Astrocyte (in vitro differentiated cells and primary cell): ENCODE measurements at regions not wholly inside any gene's neighbourhood (a gene's known extent, or its start where the extent isn't known, plus 50 kb on each side); places are given as distances from the start of the nearest gene placed in this dataset.

Source experiments
- CTCF ChIP-seq: IDR thresholded peaks from 2 replicates; pipeline ENCODE4 v1.5.1; 2011; ENCODE audit warnings: low read depth, mild to moderate bottlenecking, inconsistent platforms, low read length, moderate library complexity; ENCODE audit not compliant: insufficient read depth
- EZH2 ChIP-seq: IDR thresholded peaks from 2 replicates; pipeline ENCODE4 v1.6.1; 2012; ENCODE audit warnings: mild to moderate bottlenecking, low read length, inconsistent platforms; ENCODE audit not compliant: insufficient read depth

GRCh38 chr17:68101987-68102314 lies 66.4 kb downstream of the KPNA2 start:
- no peak for TF ChIP-seq CTCF
- no peak for TF ChIP-seq EZH2
